HG02870 (cell line): ENCODE measurements at regions not wholly inside any gene's neighbourhood (a gene's known extent, or its start where the extent isn't known, plus 50 kb on each side); places are given as distances from the start of the nearest gene placed in this dataset.
"Not testable (repeated sequence)": the region's sequence is repeated elsewhere in the genome, so short reads cannot be mapped to it uniquely, and the experiment has no call there.

Experiments used
- ATAC-seq: cut with Tn5 transposase; IDR thresholded peaks from one replicate; pipeline ENCODE4 v1.9.1; 2021; ENCODE audit warnings: mild to moderate bottlenecking, moderate library complexity; ENCODE audit not compliant: unreplicated experiment

DNA sequence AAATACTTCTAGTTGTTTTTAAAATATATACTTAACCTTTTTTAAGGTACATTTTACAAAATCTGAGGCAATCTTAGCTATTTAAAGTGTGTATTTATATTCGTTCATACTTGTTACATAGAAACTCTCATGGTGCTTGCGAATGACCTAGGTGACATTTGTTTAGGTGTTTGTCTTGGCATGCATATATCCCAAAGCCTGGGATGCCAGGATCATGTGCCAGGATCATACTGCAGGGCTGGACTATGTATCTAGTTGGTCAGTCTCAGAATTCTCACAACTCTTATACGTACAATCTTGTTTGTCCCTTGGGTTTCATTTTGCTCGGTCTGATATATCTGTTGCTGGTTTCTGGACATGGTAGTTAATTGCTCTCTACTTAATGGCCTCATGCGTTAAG, 109.9 kb upstream of the WIPF3 start:
- not testable (repeated sequence) for ATAC-seq

DNA sequence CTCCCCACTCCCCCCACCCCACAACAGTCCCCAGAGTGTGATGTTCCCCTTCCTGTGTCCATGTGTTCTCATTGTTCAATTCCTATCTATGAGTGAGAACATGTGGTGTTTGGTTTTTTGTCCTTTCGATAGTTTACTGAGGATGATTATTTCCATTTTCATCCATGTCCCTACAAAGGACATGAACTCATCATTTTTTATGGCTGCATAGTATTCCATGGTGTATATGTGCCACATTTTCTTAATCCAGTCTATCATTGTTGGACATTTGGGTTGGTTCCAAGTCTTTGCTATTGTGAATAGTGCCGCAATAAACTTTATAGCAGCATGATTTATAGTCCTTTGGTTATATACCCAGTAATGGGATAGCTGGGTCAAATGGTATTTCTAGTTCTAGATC, 106.6 kb upstream of the WIPF3 start:
- not testable (repeated sequence) for ATAC-seq

DNA sequence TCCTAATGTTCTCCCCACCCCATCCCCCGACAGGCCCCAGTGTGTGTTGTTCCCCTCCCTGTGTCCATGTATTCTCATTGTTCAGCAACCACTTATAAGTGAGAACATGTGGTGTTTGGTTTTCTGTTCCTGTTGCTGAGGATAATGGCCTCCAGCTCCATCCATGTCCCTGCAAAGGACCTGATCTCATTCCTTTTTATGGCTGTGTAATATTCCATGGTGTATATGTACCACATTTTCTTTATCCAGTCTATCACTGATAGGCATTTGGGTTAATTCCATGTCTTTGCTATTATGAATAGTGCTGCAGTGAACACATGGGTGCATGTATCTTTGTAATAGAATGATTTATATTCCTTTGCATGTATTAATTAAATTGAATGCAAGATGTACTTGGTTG, 104.8 kb upstream of the WIPF3 start:
- ATAC-seq: not testable (repeated sequence)

DNA sequence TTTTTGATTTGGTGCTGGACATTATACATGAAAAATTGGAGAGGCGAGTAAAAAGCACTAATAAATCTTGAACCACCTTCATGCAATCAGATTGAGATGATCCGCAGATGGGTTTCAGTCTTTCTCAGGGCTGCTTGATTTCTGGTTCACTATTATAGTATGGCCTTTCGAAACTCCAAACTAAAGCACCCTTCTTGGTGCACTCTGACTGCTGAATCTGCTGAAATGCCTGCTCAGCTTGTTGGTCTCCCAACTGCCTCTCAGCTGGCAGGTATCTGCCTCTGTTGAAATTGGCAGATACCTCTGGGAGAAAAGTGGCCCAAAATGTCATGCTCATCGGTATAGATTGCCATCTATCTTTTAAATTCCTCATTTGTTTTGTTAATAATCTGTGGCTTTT, 102.5 kb upstream of the WIPF3 start:
- ATAC-seq: not testable (repeated sequence)

DNA sequence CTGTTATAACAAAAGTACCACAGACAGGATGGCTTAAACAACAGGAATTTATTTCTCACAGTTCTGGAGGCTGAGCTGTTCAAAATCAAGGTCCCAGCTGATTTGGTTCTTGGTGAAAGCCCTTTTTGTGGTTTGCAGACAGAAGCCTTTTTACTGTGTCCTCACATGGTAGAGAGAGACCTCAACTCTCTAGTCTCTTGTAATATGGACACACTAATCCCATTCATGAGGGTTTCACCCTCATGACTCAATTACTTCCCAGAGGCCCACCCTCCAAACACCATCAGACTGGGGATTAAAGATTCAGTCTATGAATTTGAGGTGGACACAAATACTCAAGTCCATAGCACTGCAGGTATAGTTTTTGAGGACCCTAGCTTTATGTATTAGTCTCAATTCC, 97.3 kb upstream of the WIPF3 start:
- not testable (repeated sequence) for ATAC-seq

DNA sequence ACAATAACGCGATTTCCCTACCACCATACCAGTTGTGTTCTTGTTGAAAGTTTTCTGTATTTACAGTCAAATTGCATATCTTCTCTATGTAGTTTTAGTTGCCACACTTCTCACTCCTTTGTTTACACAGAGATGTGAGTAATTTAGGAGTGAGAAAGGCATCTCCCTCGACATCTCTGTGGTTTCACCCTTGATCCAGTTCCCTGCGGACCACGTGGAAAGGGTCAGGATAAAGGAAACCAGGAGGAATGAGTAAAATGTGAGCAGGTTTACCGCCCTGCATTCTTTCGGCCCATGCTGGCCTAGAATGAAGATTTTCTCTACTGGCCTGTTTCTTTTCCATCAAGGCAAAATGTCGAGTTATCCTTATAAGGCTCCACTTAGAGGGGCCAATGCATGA, 83.2 kb upstream of the WIPF3 start:
- ATAC-seq: not testable (repeated sequence)

DNA sequence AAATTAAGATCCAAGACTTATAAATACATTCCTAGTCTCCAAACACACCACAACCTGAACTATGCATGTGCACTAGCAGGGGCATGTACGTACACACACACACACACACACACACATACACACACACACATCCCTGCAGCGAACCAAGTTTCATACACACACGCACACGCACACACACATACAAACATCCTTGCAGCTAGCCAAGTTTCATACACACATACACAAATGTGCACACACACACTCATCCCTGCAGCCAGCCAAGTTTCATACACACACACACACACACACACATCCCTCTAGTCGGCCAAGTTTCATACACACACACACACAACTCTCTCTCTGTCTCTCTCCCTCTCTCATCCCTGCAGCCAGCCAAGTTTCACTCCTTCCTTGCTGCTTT, 82.7 kb upstream of the WIPF3 start:
- no peak for ATAC-seq

DNA sequence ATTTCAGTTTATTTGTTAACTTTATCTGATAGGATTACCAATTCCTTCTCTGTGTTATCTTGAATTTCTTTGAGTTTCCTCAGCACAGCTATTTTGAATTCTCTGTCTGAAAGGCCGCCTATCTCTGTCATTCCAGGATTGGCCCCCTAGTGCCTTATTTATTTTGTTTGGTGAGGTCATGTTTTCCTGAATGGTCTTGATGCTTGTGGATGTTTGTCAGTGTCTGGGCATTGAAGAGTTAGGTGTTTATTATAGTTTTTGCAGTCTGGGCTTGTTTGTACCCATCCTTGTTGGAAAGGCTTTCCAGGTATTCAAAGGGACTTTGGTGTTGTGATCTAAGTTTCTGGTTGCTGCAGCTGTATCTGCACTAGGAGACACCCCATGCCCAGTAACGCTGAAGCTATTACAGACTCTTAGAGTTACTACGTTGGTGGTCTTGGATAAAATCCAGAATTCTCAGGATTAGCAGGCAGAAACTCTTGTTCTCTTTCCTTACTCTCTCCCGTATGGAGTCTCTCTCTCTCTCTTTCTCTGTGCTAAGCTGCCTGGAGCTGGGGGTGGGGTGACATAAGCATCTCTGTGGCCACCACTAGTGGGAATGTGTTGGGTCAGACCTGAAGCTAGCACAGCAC, 76.7 kb upstream of the WIPF3 start:
- not testable (repeated sequence) for ATAC-seq

DNA sequence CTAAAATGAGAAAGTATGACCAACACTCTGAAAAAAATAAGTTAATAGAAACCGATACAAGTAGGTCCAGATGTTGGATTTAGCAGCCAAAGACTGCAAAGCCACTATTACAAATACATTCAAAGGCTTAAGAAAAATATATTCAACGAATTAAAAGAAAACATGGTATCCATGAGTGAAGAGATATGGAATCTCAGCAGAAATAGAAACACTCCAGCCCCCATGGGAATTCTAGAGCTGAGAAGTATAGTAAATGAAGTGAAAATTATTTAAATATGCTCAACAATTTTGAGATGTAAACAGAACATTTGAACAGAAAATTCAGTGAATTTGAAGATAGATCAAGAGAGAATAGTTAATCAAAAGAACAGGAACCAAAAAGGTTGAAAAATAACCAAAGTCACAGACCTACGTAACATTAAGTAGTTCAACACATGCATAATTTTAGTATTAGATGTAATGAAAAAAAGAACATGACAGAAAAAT, 72.0 kb upstream of the WIPF3 start:
- ATAC-seq: no peak

DNA sequence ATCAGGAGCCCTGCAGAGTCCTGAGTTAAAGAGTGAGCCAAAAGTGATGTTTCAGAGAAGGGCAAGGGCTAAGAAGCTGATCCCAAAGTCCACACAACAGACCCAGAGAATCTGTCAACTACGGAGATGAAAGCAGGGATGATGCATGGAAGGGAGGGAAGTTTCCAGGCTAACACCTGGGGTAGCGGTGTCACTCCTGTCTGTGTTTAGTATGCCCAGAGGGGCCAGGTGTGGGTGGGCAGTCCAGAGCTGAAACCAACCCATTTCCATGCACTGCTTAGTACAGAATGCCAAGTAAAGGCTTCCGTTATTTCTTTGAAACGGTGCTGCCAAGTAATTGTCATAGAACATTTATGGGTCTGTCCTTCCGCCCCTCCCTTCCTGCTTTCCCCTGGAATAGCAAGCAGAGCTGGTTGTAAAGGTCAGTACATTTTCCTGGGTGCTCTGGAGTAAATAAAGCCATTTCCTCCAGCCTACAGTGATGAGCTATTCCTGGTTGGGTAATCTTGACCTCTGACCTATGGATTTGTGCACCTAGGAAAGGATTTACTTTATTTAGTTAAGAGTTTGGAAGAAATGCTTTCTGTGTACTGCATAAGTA, 58.6 kb upstream of the WIPF3 start:
- not testable (repeated sequence) for ATAC-seq

DNA sequence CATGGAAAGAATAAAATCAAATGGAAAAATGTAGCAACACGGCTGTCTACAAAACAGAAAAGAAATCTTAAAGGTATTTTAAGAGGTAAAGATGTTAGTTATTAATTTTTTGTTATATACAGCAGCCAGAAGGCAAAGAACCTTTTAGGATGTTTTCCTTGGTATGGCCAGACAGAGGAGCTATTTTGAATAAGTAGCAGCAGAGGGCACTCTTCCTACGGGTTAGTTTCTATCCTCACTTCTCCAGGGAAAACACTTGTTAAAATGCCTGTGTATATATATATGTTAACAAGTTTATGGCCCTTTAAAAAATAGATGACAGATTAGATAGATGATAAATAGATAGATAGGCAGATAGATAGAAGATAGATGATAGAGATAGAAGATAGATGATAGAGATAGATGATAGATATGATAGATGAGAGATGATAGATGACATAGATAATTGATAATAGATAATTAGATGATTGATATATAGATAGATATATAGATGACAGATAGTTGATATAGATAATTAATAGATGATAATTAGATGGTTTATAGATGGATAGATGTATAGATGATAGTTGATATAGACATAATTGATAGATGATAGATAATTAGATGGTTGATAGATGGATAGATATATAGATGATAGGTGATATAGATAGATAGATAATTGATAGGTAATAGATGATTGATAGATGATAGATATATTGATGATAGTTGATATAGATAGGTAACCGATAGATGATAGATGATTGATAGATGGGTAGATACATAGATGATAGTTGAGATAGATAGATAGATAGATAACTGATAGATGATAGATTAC, 57.8 kb upstream of the WIPF3 start:
- no peak for ATAC-seq

DNA sequence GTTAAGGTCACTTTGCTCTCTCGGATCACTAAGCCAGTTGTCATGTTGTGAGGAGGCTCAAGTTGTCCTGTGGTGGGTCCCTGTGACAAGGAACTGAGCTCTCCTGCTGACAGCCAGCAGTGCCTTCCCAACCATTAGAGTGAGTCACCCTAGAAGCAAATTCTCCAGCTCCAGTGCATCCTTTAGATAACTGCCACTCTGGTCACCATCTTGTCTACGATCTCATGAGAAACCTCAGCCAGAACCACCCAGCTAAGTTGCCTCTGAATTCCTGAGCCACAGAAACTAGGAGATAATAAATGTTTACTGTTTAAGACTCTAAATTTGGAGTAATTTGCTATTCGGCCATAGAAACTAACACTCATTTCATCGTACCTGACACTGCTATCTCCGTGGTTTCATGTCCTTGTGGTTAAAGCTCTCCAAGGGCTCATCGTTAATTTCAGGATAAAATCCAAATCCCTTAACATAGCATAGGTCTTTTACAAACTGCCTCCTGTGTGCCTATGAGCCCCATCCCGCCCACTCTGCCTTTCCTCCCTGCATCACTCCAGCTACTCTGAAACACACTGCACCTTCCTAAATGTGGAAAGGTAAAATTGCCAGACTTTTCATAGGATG, 56.5 kb upstream of the WIPF3 start:
- no peak for ATAC-seq

DNA sequence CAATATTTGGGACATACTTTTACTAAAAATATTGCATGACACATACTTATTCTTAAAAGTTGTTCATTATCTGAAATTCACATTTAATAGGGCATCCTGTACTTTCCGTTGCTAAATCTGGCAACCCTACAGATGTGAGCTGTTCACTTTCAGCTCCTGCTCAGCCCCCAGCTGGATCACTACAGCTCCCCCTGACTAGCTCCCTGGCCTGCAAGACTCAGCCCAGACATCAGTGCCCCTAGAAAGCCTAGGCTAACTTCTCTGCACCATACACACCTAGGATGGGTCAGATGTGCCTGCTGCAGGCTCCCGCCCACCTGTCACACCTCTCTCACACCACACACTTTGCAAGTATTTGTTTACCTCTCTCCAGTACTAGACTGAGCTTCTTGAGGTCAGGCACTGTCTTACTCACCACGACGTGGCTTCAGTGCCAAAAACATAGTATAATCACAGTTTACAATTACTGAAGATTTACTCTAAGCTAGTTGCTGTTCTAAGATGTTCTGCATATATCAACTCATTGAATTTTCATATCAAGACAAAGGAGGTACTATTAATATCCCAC, 55.9 kb upstream of the WIPF3 start:
- not testable (repeated sequence) for ATAC-seq

DNA sequence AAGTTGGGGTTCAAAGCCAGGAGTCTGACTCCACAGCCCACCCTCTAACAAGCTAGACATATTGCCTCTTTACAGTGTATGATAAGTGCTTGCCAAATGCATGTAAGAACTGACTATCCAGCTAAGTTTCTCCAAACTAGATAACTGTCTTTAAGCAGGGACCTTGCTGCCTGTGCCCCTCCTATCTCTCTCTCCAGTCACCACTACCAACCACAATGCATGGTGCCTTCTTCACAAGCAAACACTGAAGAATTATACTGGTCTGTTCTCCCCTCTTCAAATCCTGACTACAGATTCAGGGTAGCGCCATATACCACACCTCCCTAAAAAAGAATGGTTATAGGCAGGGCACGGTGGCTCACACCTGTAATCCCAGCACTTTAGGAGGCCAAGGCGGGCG, 55.3 kb upstream of the WIPF3 start:
- ATAC-seq: not testable (repeated sequence)

DNA sequence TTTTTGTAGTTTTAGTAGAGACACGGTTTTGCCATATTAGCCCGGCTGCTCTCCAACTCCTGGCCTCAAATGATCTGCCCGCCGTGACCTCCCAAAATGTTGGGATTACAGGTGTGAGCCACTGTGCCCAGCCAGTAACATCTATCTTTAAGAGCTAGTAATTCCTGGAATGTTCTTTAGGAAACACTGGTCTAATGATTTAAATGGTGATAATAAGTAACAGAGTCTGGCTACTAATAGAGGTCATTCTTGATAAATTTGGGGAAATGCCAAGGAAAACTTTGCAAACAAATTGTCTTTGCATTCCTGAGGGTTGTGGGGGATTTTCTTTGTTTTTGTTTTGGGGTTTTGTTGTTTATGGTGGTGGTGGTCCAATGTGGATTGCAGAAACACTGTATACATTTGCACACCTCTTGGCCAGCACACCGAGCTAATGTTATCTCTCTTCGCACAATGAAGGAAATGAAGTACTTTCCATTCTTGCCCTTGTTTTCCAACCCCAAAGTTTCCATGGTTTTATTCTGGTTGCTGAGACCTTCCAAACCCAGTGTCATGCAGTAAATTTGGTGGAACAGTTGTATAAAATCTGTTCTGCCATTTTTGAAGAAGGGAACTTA, 51.3 kb upstream of the WIPF3 start:
- no peak for ATAC-seq
